ENCODE measurements at regions not wholly inside any gene's neighbourhood (a gene's known extent, or its start where the extent isn't known, plus 50 kb on each side); places are given as distances from the start of the nearest gene placed in this dataset.

DNA sequence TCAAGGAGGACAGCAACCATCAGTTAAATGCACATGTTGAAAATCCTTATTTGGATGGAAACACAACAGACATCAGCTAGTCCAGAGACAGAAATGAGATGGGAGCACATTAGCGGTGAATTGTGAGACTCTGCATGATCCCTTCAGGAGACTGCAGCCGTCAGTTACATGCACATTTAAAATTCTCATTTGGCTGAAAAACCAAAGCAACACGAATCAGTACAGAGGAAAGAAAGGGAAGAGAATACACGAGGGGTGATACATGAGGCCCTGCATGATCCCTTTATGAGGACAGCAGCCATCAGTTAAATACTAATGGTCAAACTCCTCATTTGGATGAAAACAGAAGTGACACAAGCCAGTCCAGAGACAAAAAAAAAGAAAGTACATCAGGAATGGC is 123.4 kb downstream of the PTPRS start:
- TF ChIP-seq, protein P1, sequence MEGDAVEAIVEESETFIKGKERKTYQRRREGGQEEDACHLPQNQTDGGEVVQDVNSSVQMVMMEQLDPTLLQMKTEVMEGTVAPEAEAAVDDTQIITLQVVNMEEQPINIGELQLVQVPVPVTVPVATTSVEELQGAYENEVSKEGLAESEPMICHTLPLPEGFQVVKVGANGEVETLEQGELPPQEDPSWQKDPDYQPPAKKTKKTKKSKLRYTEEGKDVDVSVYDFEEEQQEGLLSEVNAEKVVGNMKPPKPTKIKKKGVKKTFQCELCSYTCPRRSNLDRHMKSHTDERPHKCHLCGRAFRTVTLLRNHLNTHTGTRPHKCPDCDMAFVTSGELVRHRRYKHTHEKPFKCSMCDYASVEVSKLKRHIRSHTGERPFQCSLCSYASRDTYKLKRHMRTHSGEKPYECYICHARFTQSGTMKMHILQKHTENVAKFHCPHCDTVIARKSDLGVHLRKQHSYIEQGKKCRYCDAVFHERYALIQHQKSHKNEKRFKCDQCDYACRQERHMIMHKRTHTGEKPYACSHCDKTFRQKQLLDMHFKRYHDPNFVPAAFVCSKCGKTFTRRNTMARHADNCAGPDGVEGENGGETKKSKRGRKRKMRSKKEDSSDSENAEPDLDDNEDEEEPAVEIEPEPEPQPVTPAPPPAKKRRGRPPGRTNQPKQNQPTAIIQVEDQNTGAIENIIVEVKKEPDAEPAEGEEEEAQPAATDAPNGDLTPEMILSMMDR (IDR thresholded peaks at IDR 0.05; ENCODE audit: low read depth, low read length, missing input control), result no peak
- TF ChIP-seq RAD21 (IDR thresholded peaks at IDR 0.05) (no peak), HNF4G (IDR thresholded peaks at IDR 0.05) (no peak), NR2F2 (IDR thresholded peaks at IDR 0.05) (no peak)
- TF ChIP-seq, protein P2, sequence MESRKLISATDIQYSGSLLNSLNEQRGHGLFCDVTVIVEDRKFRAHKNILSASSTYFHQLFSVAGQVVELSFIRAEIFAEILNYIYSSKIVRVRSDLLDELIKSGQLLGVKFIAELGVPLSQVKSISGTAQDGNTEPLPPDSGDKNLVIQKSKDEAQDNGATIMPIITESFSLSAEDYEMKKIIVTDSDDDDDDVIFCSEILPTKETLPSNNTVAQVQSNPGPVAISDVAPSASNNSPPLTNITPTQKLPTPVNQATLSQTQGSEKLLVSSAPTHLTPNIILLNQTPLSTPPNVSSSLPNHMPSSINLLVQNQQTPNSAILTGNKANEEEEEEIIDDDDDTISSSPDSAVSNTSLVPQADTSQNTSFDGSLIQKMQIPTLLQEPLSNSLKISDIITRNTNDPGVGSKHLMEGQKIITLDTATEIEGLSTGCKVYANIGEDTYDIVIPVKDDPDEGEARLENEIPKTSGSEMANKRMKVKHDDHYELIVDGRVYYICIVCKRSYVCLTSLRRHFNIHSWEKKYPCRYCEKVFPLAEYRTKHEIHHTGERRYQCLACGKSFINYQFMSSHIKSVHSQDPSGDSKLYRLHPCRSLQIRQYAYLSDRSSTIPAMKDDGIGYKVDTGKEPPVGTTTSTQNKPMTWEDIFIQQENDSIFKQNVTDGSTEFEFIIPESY (IDR thresholded peaks at IDR 0.05), result no peak

Measured in liver (tissue), 3 donors.